ENCODE measurements at regions not wholly inside any gene's neighbourhood (a gene's known extent, or its start where the extent isn't known, plus 50 kb on each side); places are given as distances from the start of the nearest gene placed in this dataset.

GRCh38 chr4:83699358-83699757 is 163.4 kb downstream of the GPAT3 start:
- TF ChIP-seq CTCF (IDR thresholded peaks at IDR 0.05; ENCODE audit: extremely low read depth, missing control alignments), result no peak
- DNase-seq (ENCODE audit: low spot score), result no peak

GRCh38 chr4:83692028-83692427 is 156.1 kb downstream of the GPAT3 start:
- no peak for DNase-seq (ENCODE audit: low spot score)
- no peak for TF ChIP-seq CTCF (IDR thresholded peaks at IDR 0.05; ENCODE audit: extremely low read depth, missing control alignments)

- TF ChIP-seq CTCF (IDR thresholded peaks at IDR 0.05; ENCODE audit: extremely low read depth, missing control alignments), result no peak
- no peak for DNase-seq (ENCODE audit: low spot score)
Measured at GRCh38 chr4:83686166-83686565, 150.3 kb downstream of the GPAT3 start.

GRCh38 chr4:83679692-83680091 is 143.8 kb downstream of the GPAT3 start:
- DNase-seq (ENCODE audit: low spot score), result no peak
- no peak for TF ChIP-seq CTCF (IDR thresholded peaks at IDR 0.05; ENCODE audit: extremely low read depth, missing control alignments)

- no peak for DNase-seq (ENCODE audit: low spot score)
- TF ChIP-seq CTCF (IDR thresholded peaks at IDR 0.05; ENCODE audit: extremely low read depth, missing control alignments), result no peak
Measured at GRCh38 chr4:83679254-83679653, 143.3 kb downstream of the GPAT3 start.

- no peak for DNase-seq (ENCODE audit: low spot score)
- TF ChIP-seq CTCF (IDR thresholded peaks at IDR 0.05; ENCODE audit: extremely low read depth, missing control alignments), result no peak
Measured at GRCh38 chr4:83677656-83678055, 141.7 kb downstream of the GPAT3 start.

- DNase-seq (ENCODE audit: low spot score), result no peak
- no peak for TF ChIP-seq CTCF (IDR thresholded peaks at IDR 0.05; ENCODE audit: extremely low read depth, missing control alignments)
Measured at GRCh38 chr4:83664741-83665140, 128.8 kb downstream of the GPAT3 start.
